Naive thymus-derived CD8-positive, alpha-beta T cell (primary cell): ENCODE measurements at regions not wholly inside any gene's neighbourhood (a gene's known extent, or its start where the extent isn't known, plus 50 kb on each side); places are given as distances from the start of the nearest gene placed in this dataset.
A peak's percentile ranks its signal among the peaks of the same experiment; 100 is the strongest.

Experiments
- ATAC-seq, 2 donors: fragments of 150-1000 bp; cut with Tn5 transposase in 1 of 2; sonication (Bioruptor Pico), chemical (Tn5 transposase) in 1 of 2; 1 replicate in 1 of 2; 2 replicates in 1 of 2; pipeline ENCODE4 v1.10.0; 2021; ENCODE audit warnings: mild to moderate bottlenecking in 2 of 2, moderate library complexity in 2 of 2
- POLR2A ChIA-PET: fragments of 350-600 bp; sonication (Branson Sonifier 250); formaldehyde crosslinking; loops from one replicate; lab custom pipeline; 2021; ENCODE audit warnings: antibody characterized with exemption; lab: Charles Lee
- DNase-seq, 10 donors: peaks; one replicate each; pipeline versions ENCODE4 v3.0.0 to v3.0.0-alpha.2; 2020 to 2022
- H3K27ac Mint-ChIP-seq, 10 donors: one replicate each; pipeline ENCODE4 v1.8.0; 2020 to 2022; ENCODE audit warnings: mild to moderate bottlenecking in 10 of 10, mixed read lengths in 10 of 10, moderate library complexity in 4 of 10, inconsistent platforms in 1 of 10
- H3K27me3 Mint-ChIP-seq, 5 donors: one replicate each; pipeline ENCODE4 v1.8.0; 2021 to 2022; ENCODE audit warnings: mixed read lengths in 5 of 5
- H3K36me3 Mint-ChIP-seq, 3 donors: one replicate each; pipeline ENCODE4 v1.8.0; 2020 to 2022; ENCODE audit warnings: mixed read lengths in 3 of 3, mild to moderate bottlenecking in 2 of 3, inconsistent platforms in 1 of 3
- H3K4me1 Mint-ChIP-seq, 4 donors: one replicate each; pipeline ENCODE4 v1.8.0; 2021 to 2022; ENCODE audit warnings: mixed read lengths in 4 of 4
- H3K4me3 Mint-ChIP-seq, 10 donors: one replicate each; pipeline ENCODE4 v1.8.0; 2020 to 2022; ENCODE audit warnings: mild to moderate bottlenecking in 10 of 10, mixed read lengths in 10 of 10, moderate library complexity in 6 of 10, inconsistent platforms in 1 of 10
- H3K9me3 Mint-ChIP-seq, 9 donors: one replicate each; pipeline ENCODE4 v1.8.0; 2020 to 2022; ENCODE audit warnings: mixed read lengths in 9 of 9, mild to moderate bottlenecking in 3 of 9, inconsistent platforms in 1 of 9, moderate library complexity in 1 of 9

DNA sequence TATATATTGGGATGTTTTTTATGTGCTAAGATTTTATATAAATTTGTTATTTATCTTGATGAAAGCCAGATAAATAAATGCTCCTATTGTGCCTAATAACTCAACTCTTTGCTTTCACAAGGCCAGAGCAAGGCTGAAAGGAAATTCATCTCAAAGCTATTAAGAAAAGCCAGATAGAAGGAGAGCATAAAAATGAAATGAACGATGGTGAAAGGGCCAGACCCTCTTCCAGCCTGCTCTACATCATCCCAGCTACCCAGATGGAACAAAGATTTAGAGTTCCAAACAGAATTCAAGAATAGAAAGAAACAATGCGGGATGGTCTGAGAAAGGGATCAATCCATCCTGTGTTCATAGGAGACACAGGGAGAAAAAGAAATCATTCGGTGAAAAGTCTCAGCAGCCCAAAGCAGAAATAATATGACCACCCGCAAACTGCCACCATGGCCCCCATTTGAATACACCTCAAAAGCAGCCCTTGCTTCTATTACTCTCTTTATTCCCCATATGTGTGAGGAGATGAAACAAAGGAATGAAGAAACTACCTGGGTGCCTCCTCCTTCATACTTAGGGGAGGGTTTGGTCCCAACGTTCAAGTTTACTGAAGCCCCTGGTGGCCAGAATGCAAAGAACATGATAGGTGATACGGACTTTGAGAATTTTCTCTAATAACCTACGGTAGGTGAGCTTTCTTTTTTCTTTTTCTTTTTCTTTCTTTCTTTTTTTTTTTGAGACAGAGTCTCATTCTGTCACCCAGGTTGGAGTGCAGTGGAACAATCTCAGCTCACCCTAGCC lies 110.1 kb upstream of the FBXO11 start:
- peak in 2 of 10 donors; percentile 8 to 9 for DNase-seq
- no peak overlapping the region for H3K4me3 Mint-ChIP-seq
- no peak overlapping the region for H3K27ac Mint-ChIP-seq
- H3K9me3 Mint-ChIP-seq: peaks cover 0 to 9% (median 2%) of the 10 kb centered on the region in 9 donors
- peaks cover 0 to 11% (median 8%) of the 10 kb centered on the region in 3 donors for H3K36me3 Mint-ChIP-seq
- H3K4me1 Mint-ChIP-seq: no peaks in the 10 kb centered on the region
- POLR2A ChIA-PET: no interaction called here
- ATAC-seq: no peak
- H3K27me3 Mint-ChIP-seq: peaks cover 2 to 23% (median 4%) of the 10 kb centered on the region in 5 donors

GRCh38 chr2:48017136-48017535 lies 110.8 kb upstream of the FBXO11 start:
- DNase-seq (no peak), ATAC-seq (no peak)
- no peak overlapping the region for H3K4me3 Mint-ChIP-seq
- POLR2A ChIA-PET: no interaction called here
- H3K27ac Mint-ChIP-seq: no peak overlapping the region
- H3K9me3 Mint-ChIP-seq: peaks cover 0 to 9% (median 2%) of the 10 kb centered on the region in 9 donors
- peaks cover 6 to 30% (median 8%) of the 10 kb centered on the region in 5 donors for H3K27me3 Mint-ChIP-seq
- peaks cover 0 to 15% (median 8%) of the 10 kb centered on the region in 3 donors for H3K36me3 Mint-ChIP-seq
- no peaks in the 10 kb centered on the region for H3K4me1 Mint-ChIP-seq

DNA sequence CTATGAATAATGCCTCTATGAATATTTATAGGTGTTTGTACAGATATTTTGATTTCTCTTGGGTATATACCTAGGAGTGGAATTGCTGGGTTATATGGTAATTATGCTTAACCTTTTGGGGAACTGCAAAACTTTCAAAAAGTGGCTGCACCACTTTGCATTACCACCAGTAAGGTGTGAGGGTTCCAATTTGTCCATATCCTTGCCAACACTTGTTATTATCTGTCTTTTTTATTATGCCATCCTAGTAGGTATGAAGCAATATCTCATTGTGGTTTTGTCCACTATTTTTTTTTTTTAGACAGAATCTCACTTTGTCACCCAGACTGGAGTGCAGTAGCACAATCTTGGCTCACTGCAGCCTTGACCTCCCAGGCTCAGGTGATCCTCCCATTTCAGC lies 112.2 kb upstream of the FBXO11 start:
- H3K36me3 Mint-ChIP-seq: peaks cover 0 to 15% (median 8%) of the 10 kb centered on the region in 3 donors
- H3K27me3 Mint-ChIP-seq: peaks cover 8 to 31% (median 11%) of the 10 kb centered on the region in 5 donors
- DNase-seq (no peak), ATAC-seq (no peak)
- POLR2A ChIA-PET: no interaction called here
- H3K9me3 Mint-ChIP-seq: peaks cover 0 to 9% (median 2%) of the 10 kb centered on the region in 9 donors
- no peak overlapping the region for H3K27ac Mint-ChIP-seq
- no peaks in the 10 kb centered on the region for H3K4me1 Mint-ChIP-seq
- no peak overlapping the region for H3K4me3 Mint-ChIP-seq

DNA sequence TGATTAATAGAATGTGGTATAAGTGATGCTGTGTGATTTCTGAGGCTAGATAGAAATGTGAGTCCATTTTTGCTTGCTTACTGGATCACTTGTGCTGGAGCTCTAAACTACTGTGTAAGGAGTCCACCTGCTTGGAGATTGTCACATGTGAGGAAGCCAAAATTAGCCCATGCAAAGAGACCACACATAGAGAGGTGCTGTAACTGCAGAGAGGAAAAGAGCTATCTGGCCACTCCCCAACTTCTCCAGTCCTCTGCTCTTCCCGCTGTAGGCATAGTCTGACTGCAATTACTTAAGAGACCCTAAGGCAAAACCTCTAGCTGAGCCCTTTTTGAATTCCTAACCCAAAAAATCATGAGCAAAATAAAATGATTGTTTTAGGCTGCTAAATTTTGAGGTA lies 120.6 kb upstream of the FBXO11 start:
- ATAC-seq (no peak), DNase-seq (no peak)
- Mint-ChIP-seq H3K27me3 (peaks cover 2 to 9% (median 5%) of the 10 kb centered on the region in 5 donors), H3K36me3 (peaks cover 0 to 5% (median 0%) of the 10 kb centered on the region in 3 donors), H3K27ac (no peak overlapping the region), H3K9me3 (peaks cover 0 to 3% (median 0%) of the 10 kb centered on the region in 9 donors), H3K4me3 (no peak overlapping the region), H3K4me1 (no peaks in the 10 kb centered on the region)
- POLR2A ChIA-PET: no interaction called here

GRCh38 chr2:48032765-48033164 lies 126.5 kb upstream of the FBXO11 start:
- Mint-ChIP-seq H3K9me3 (peaks cover 0 to 9% (median 5%) of the 10 kb centered on the region in 9 donors), H3K27ac (no peak overlapping the region), H3K4me3 (no peak overlapping the region), H3K36me3 (peaks cover 0 to 10% (median 8%) of the 10 kb centered on the region in 3 donors), H3K27me3 (peaks cover 0 to 4% (median 0%) of the 10 kb centered on the region in 5 donors), H3K4me1 (no peaks in the 10 kb centered on the region)
- ATAC-seq (no peak), DNase-seq (no peak)
- POLR2A ChIA-PET: no interaction called here

DNA sequence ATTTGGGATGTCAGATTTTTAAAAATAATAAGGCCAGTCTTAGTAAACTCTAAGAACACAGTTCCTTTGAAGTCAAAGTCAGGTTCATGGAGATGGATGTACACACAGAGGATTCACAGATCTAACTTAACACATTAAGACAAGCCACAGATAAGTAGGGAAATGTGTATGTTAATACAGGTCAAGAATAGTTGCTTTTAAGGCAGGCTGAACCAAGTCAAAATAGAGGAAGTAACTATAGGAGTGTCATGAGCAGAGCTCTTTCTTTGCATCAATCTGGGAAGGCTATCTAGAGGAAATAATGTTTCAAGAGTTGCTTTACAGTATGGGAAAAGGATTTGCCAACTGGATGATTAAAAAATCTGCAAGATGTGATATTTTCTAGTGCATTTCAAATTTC lies 128.0 kb upstream of the FBXO11 start:
- H3K36me3 Mint-ChIP-seq: peaks cover 0 to 10% (median 7%) of the 10 kb centered on the region in 3 donors
- no peak overlapping the region for H3K4me3 Mint-ChIP-seq
- H3K9me3 Mint-ChIP-seq: peaks cover 0 to 12% (median 9%) of the 10 kb centered on the region in 9 donors
- no peaks in the 10 kb centered on the region for H3K4me1 Mint-ChIP-seq
- H3K27me3 Mint-ChIP-seq: no peaks in the 10 kb centered on the region
- no peak overlapping the region for H3K27ac Mint-ChIP-seq
- ATAC-seq (no peak), DNase-seq (no peak)
- POLR2A ChIA-PET: no interaction called here

DNA sequence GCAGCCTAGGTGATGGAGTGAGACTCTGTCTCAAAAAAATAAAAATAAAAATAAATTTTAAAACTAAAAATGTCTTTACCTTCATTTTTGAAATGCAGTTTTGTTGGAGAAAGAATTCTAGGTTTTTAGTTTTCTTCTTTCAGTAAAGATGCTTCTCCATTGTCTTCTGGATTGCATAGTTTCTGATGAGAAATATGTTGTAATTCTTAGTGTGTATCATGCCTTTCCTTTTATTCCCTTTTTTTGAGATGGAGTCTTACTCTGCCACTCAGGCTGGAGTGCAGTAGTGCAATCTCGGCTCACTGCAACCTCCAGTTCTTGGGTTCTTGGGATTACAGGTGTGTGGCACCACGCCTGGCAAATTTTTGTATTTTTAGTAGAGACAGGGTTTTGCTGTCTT lies 130.0 kb upstream of the FBXO11 start:
- no peak overlapping the region for H3K27ac Mint-ChIP-seq
- POLR2A ChIA-PET: no interaction called here
- DNase-seq: no peak
- H3K36me3 Mint-ChIP-seq: peaks cover 0 to 12% (median 7%) of the 10 kb centered on the region in 3 donors
- no peaks in the 10 kb centered on the region for H3K4me1 Mint-ChIP-seq
- H3K9me3 Mint-ChIP-seq: peaks cover 0 to 23% (median 11%) of the 10 kb centered on the region in 9 donors
- ATAC-seq: no peak
- no peak overlapping the region for H3K4me3 Mint-ChIP-seq
- H3K27me3 Mint-ChIP-seq: peaks cover 0 to 4% (median 0%) of the 10 kb centered on the region in 5 donors

GRCh38 chr2:48039209-48039990 lies 133.1 kb upstream of the FBXO11 start:
- H3K27ac Mint-ChIP-seq: no peak overlapping the region
- peaks cover 0 to 23% (median 11%) of the 10 kb centered on the region in 9 donors for H3K9me3 Mint-ChIP-seq
- H3K4me3 Mint-ChIP-seq: no peak overlapping the region
- ATAC-seq (no peak), DNase-seq (no peak)
- peaks cover 0 to 8% (median 1%) of the 10 kb centered on the region in 5 donors for H3K27me3 Mint-ChIP-seq
- POLR2A ChIA-PET: no interaction called here
- H3K36me3 Mint-ChIP-seq: peaks cover 0 to 15% (median 10%) of the 10 kb centered on the region in 3 donors
- no peaks in the 10 kb centered on the region for H3K4me1 Mint-ChIP-seq

DNA sequence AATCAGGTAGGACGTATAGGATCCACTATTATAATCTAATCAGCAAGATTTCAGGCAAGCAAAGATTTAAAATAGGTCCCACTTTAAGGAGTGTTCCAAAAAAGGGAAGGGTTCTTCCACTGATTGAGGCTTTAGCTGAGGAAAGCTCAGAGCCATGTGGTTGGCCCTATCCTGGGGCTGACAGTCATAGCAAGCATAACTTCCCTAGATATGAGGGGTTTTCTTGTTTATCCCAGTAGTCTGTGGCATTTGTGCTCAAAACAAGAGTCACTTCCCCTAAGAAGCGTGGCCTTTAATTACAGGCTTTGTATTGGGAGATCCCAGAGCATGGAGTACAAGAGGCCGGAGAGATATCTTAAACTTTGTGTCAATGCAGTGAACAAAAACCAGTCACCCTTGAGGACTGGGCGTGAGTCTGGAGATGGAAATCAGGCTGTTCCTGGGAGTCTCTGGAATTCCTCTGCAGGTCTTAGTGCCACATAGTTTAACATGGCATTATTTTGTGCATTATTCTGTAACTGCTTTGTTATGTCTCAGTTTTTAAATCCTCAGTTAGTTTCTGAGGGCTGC lies 136.9 kb upstream of the FBXO11 start:
- no peak for DNase-seq
- H3K9me3 Mint-ChIP-seq: peaks cover 0 to 16% (median 5%) of the 10 kb centered on the region in 9 donors
- peaks cover 0 to 11% (median 0%) of the 10 kb centered on the region in 4 donors for H3K4me1 Mint-ChIP-seq
- POLR2A ChIA-PET: no interaction called here
- no peak overlapping the region for H3K4me3 Mint-ChIP-seq
- no peak for ATAC-seq
- H3K36me3 Mint-ChIP-seq: peaks cover 0 to 7% (median 3%) of the 10 kb centered on the region in 3 donors
- H3K27me3 Mint-ChIP-seq: peaks cover 4 to 14% (median 7%) of the 10 kb centered on the region in 5 donors
- no peak overlapping the region for H3K27ac Mint-ChIP-seq

DNA sequence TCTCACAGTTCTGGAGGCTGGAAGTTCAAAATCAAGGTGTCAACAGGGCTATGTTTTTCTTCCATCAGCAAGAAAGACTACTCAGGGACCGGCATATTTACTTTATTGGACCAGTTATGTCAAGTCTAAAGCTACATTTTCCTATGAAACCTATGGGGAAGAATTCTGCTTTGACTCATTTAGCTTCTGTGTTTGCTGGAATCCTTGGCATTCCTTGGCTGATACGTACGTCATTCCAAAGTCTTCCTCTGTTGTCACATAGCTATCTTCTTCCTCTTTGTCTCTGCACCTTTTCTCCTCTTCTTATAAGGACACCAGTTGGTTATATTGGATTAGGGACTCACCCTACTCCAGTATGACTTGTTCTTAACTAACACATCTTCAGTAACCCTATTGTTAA lies 137.4 kb upstream of the FBXO11 start:
- Mint-ChIP-seq H3K27me3 (peaks cover 4 to 14% (median 7%) of the 10 kb centered on the region in 5 donors), H3K4me3 (no peak overlapping the region), H3K27ac (peak overlapping the region in 1 of 10 donors; percentile 15), H3K4me1 (peaks cover 0 to 11% (median 0%) of the 10 kb centered on the region in 4 donors), H3K36me3 (peaks cover 0 to 7% (median 3%) of the 10 kb centered on the region in 3 donors), H3K9me3 (peaks cover 0 to 15% (median 5%) of the 10 kb centered on the region in 9 donors)
- DNase-seq (no peak), ATAC-seq (no peak)
- POLR2A ChIA-PET: no interaction called here

GRCh38 chr2:48045613-48046012 lies 139.3 kb upstream of the FBXO11 start:
- ATAC-seq (no peak), DNase-seq (no peak)
- Mint-ChIP-seq H3K9me3 (peaks cover 0 to 1% (median 0%) of the 10 kb centered on the region in 9 donors), H3K27me3 (peaks cover 4 to 14% (median 7%) of the 10 kb centered on the region in 5 donors), H3K36me3 (peaks cover 0 to 3% (median 2%) of the 10 kb centered on the region in 3 donors), H3K27ac (no peak overlapping the region), H3K4me1 (peaks cover 0 to 11% (median 0%) of the 10 kb centered on the region in 4 donors), H3K4me3 (no peak overlapping the region)
- POLR2A ChIA-PET: no interaction called here

DNA sequence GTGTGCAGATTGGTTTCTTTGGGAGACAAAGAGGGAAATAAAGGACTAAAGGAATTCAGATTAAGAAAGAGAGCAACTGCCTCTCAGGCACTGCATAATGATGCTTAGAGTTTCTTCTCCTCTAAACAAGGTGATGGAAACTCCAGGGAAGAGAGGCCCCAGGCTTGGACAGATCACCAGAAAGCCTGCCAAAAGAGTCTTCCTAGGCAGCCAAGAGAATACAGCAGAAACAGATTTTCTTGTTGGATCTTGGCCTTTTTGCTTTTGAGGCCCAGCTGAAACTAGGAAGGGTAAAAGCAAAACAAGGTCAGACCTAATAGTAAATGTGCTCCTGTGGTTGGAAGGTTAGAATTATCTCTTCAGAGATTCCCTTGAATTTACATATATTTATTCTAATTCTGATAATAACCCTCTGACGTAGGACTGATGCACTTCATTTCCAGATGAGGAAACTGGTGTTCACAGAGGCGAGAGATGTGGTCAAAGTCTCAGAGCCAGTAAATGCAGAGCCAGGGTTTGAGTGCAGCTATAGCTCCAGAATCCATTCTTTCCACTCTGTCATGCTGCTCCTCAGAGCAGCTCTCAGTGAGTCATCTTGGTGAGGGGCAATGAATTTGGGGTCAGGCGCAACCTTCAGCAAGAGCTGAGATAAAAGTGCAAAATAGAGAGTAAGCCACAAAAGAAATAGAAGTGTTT lies 142.3 kb upstream of the FBXO11 start:
- H3K27me3 Mint-ChIP-seq: peaks cover 4 to 9% (median 6%) of the 10 kb centered on the region in 5 donors
- DNase-seq (no peak), ATAC-seq (no peak)
- no peaks in the 10 kb centered on the region for H3K36me3 Mint-ChIP-seq
- no peak overlapping the region for H3K27ac Mint-ChIP-seq
- H3K9me3 Mint-ChIP-seq: peaks cover 0 to 4% (median 0%) of the 10 kb centered on the region in 9 donors
- POLR2A ChIA-PET: no interaction called here
- peaks cover 0 to 11% (median 0%) of the 10 kb centered on the region in 4 donors for H3K4me1 Mint-ChIP-seq
- no peak overlapping the region for H3K4me3 Mint-ChIP-seq
